SU-DHL-6 (cell line): ENCODE measurements at regions not wholly inside any gene's neighbourhood (a gene's known extent, or its start where the extent isn't known, plus 50 kb on each side); places are given as distances from the start of the nearest gene placed in this dataset.

Experiments used
- H2AFZ ChIP-seq: fragments of 200-600 bp; sonication (generic); 2 replicates; pipeline ENCODE4 v1.6.1; 2014; ENCODE audit warnings: low read depth, mild to moderate bottlenecking, moderate library complexity, mixed read lengths, antibody characterized with exemption, low read length; ENCODE audit not compliant: severe bottlenecking
- H3F3A ChIP-seq: fragments of 200-600 bp; shearing (Covaris generic); 2 replicates; pipeline ENCODE4 v1.6.0; 2016; ENCODE audit warnings: antibody characterized with exemption, mild to moderate bottlenecking; ENCODE audit not compliant: insufficient read depth
- H3K27ac ChIP-seq: fragments of 200-600 bp; sonication (generic); 2 replicates; pipeline ENCODE4 v1.5.1; 2016; ENCODE audit warnings: low read depth, mild to moderate bottlenecking, low read length, moderate library complexity, mixed read lengths
- H3K27me3 ChIP-seq: fragments of 200-600 bp; sonication (generic), shearing (Covaris generic); 2 replicates; pipeline ENCODE4 v1.6.0; 2014; ENCODE audit warnings: mild to moderate bottlenecking, low read length
- H3K36me3 ChIP-seq: fragments of 200-600 bp; sonication (generic); 2 replicates; pipeline ENCODE4 v1.6.1; 2014; ENCODE audit warnings: mild to moderate bottlenecking, low read length, mixed read lengths
- H3K4me2 ChIP-seq: fragments of 300-600, 200-600 bp; shearing (Covaris generic), sonication (generic); 2 replicates; pipeline ENCODE4 v1.6.0; 2014; ENCODE audit warnings: low read length, low read depth, mild to moderate bottlenecking; ENCODE audit not compliant: poor library complexity, severe bottlenecking
- H3K4me3 ChIP-seq: fragments of 200-600 bp; sonication (generic); 2 replicates; pipeline ENCODE4 v1.5.1; 2014; ENCODE audit warnings: antibody characterized with exemption, low read length, mild to moderate bottlenecking, mixed read lengths; ENCODE audit not compliant: insufficient read depth, poor library complexity, severe bottlenecking
- H3K79me2 ChIP-seq: fragments of 200-600 bp; sonication (generic); 2 replicates; pipeline ENCODE4 v1.6.1; 2014; ENCODE audit warnings: mild to moderate bottlenecking, low read length, moderate library complexity; ENCODE audit not compliant: insufficient read depth
- H3K9ac ChIP-seq: fragments of 200-600 bp; sonication (generic); 2 replicates; pipeline ENCODE4 v1.7.0; 2014; ENCODE audit warnings: mild to moderate bottlenecking, low read length
- H3K9me2 ChIP-seq: fragments of 200-600 bp; sonication (generic); replicated peaks from 2 replicates; pipeline ENCODE4 v1.6.1; 2014; ENCODE audit warnings: low read length; ENCODE audit not compliant: insufficient read depth
- H3K9me3 ChIP-seq: fragments of 200-600 bp; sonication (generic); 2 replicates; pipeline ENCODE4 v1.6.1; 2014; ENCODE audit warnings: low read length, mixed read lengths; ENCODE audit not compliant: insufficient read depth
- H4K20me1 ChIP-seq: fragments of 200-600 bp; sonication (generic); 2 replicates; pipeline ENCODE4 v1.6.1; 2014; ENCODE audit warnings: low read depth, mild to moderate bottlenecking, antibody characterized with exemption, low read length, moderate library complexity, mixed read lengths
- CTCF ChIP-seq: fragments of 200-600 bp; sonication (generic); IDR thresholded peaks from one replicate; pipeline ENCODE4 v1.5.1; 2017; ENCODE audit warnings: antibody characterized with exemption, mild to moderate bottlenecking, low read length, moderate library complexity; ENCODE audit not compliant: insufficient read depth, poor library complexity, severe bottlenecking
- EZH2phosphoT487 ChIP-seq: fragments of 200-600 bp; sonication (generic), shearing (Covaris generic); conservative IDR thresholded peaks from 2 replicates; pipeline ENCODE4 v1.6.1; 2018; ENCODE audit warnings: mild to moderate bottlenecking, antibody characterized with exemption, low read length, moderate library complexity, mixed read lengths

- Histone ChIP-seq H3K4me3 (no peak overlapping the region), H3K79me2 (no peaks in the 10 kb centered on the region), H3K36me3 (no peaks in the 10 kb centered on the region), H4K20me1 (no peaks in the 10 kb centered on the region), H3K9me3 (no peaks in the 10 kb centered on the region), H3K27ac (no peak overlapping the region), H3K9ac (no peak overlapping the region), H3K27me3 (no peaks in the 10 kb centered on the region), H3K9me2 (no peaks in the 10 kb centered on the region), H3K4me2 (no peak overlapping the region), H3F3A (no peaks in the 10 kb centered on the region), H2AFZ (no peak overlapping the region)
- no peak for TF ChIP-seq CTCF
- TF ChIP-seq EZH2phosphoT487, result no peak
Observed at GRCh38 chr16:86292171-86292775, 218.1 kb upstream of the FOXF1 start.

- no peaks in the 10 kb centered on the region for H3K27me3 ChIP-seq
- no peak overlapping the region for H3K9ac ChIP-seq
- H3K9me3 ChIP-seq, result no peaks in the 10 kb centered on the region
- H3K4me2 ChIP-seq, result no peak overlapping the region
- no peaks in the 10 kb centered on the region for H3F3A ChIP-seq
- no peak for TF ChIP-seq CTCF
- TF ChIP-seq EZH2phosphoT487, result no peak
- no peak overlapping the region for H3K27ac ChIP-seq
- H2AFZ ChIP-seq, result no peak overlapping the region
- no peaks in the 10 kb centered on the region for H4K20me1 ChIP-seq
- no peaks in the 10 kb centered on the region for H3K36me3 ChIP-seq
- no peaks in the 10 kb centered on the region for H3K9me2 ChIP-seq
- H3K79me2 ChIP-seq, result no peaks in the 10 kb centered on the region
- no peak overlapping the region for H3K4me3 ChIP-seq
Observed at GRCh38 chr16:86292942-86293341, 217.4 kb upstream of the FOXF1 start.

GRCh38 chr16:86293906-86294305 is 216.4 kb upstream of the FOXF1 start:
- Histone ChIP-seq H3K9ac (no peak overlapping the region), H3K79me2 (no peaks in the 10 kb centered on the region), H3K36me3 (no peaks in the 10 kb centered on the region), H3F3A (no peaks in the 10 kb centered on the region), H3K4me2 (no peak overlapping the region), H3K4me3 (no peak overlapping the region), H3K9me2 (no peaks in the 10 kb centered on the region), H3K27ac (no peak overlapping the region), H3K9me3 (no peaks in the 10 kb centered on the region), H2AFZ (no peak overlapping the region), H4K20me1 (no peaks in the 10 kb centered on the region), H3K27me3 (no peaks in the 10 kb centered on the region)
- TF ChIP-seq EZH2phosphoT487, result no peak
- no peak for TF ChIP-seq CTCF
